ENCODE measurements at regions not wholly inside any gene's neighbourhood (a gene's known extent, or its start where the extent isn't known, plus 50 kb on each side); places are given as distances from the start of the nearest gene placed in this dataset.

GRCh38 chr3:72219752-72220151 lies 434.8 kb upstream of the PROK2 start:
- no peak for DNase-seq

GRCh38 chr3:72217570-72217969 lies 432.6 kb upstream of the PROK2 start:
- no peak for DNase-seq

GRCh38 chr3:72214066-72214951 lies 429.4 kb upstream of the PROK2 start:
- no peak for DNase-seq

- no peak for DNase-seq
These were observed 428.5 kb upstream of the PROK2 start for GRCh38 chr3:72213296-72214065.

- DNase-seq = no peak
These were observed 427.4 kb upstream of the PROK2 start for GRCh38 chr3:72212396-72212795.

GRCh38 chr3:72210261-72210660 lies 425.3 kb upstream of the PROK2 start:
- DNase-seq = no peak

- DNase-seq = no peak
These were observed 420.4 kb upstream of the PROK2 start for GRCh38 chr3:72205297-72205826.

GRCh38 chr3:72204452-72204851 lies 419.5 kb upstream of the PROK2 start:
- DNase-seq = no peak

GRCh38 chr3:72203613-72204349 lies 418.8 kb upstream of the PROK2 start:
- no peak for DNase-seq

GRCh38 chr3:72203105-72203504 lies 418.2 kb upstream of the PROK2 start:
- no peak for DNase-seq

GRCh38 chr3:72200332-72200731 lies 415.4 kb upstream of the PROK2 start:
- no peak for DNase-seq

GRCh38 chr3:72199530-72199929 lies 414.6 kb upstream of the PROK2 start:
- no peak for DNase-seq

- no peak for DNase-seq
These were observed 411.5 kb upstream of the PROK2 start for GRCh38 chr3:72196377-72196929.

- no peak for DNase-seq
These were observed 410.9 kb upstream of the PROK2 start for GRCh38 chr3:72195895-72196294.

- no peak for DNase-seq
These were observed 409.5 kb upstream of the PROK2 start for GRCh38 chr3:72194458-72194857.

GRCh38 chr3:72193771-72194430 lies 409.0 kb upstream of the PROK2 start:
- no peak for DNase-seq

GRCh38 chr3:72192572-72192971 lies 407.6 kb upstream of the PROK2 start:
- DNase-seq = no peak

GRCh38 chr3:72191209-72191960 lies 406.4 kb upstream of the PROK2 start:
- no peak for DNase-seq

- no peak for DNase-seq
These were observed 405.1 kb upstream of the PROK2 start for GRCh38 chr3:72190050-72190449.

- DNase-seq = no peak
These were observed 404.4 kb upstream of the PROK2 start for GRCh38 chr3:72189339-72189738.

GRCh38 chr3:72188536-72188935 lies 403.6 kb upstream of the PROK2 start:
- DNase-seq = no peak

- DNase-seq = no peak
These were observed 402.2 kb upstream of the PROK2 start for GRCh38 chr3:72187131-72187530.
